ENCODE measurements at regions not wholly inside any gene's neighbourhood (a gene's known extent, or its start where the extent isn't known, plus 50 kb on each side); places are given as distances from the start of the nearest gene placed in this dataset.

- dilution Hi-C loops (cut with MboI; ENCODE audit: extremely low pct_ligation_motif_present, low sequenced_read_pairs), result no loop called here
- TF ChIP-seq, protein P1, sequence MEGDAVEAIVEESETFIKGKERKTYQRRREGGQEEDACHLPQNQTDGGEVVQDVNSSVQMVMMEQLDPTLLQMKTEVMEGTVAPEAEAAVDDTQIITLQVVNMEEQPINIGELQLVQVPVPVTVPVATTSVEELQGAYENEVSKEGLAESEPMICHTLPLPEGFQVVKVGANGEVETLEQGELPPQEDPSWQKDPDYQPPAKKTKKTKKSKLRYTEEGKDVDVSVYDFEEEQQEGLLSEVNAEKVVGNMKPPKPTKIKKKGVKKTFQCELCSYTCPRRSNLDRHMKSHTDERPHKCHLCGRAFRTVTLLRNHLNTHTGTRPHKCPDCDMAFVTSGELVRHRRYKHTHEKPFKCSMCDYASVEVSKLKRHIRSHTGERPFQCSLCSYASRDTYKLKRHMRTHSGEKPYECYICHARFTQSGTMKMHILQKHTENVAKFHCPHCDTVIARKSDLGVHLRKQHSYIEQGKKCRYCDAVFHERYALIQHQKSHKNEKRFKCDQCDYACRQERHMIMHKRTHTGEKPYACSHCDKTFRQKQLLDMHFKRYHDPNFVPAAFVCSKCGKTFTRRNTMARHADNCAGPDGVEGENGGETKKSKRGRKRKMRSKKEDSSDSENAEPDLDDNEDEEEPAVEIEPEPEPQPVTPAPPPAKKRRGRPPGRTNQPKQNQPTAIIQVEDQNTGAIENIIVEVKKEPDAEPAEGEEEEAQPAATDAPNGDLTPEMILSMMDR (optimal IDR thresholded peaks at IDR 0.05 in 1 of 3, IDR thresholded peaks at IDR 0.05 in 1 of 3, conservative IDR thresholded peaks at IDR 0.05 in 1 of 3; ENCODE audit: extremely low read depth in 1 of 3, insufficient read depth in 2 of 3, low read length in 3 of 3), result no peak
- no peak for TF ChIP-seq EZH2 (IDR thresholded peaks at IDR 0.05; ENCODE audit: low read length)
- H3K27ac ChIP-seq (ENCODE audit: control insufficient read depth, insufficient read depth, low read length), result no peak overlapping the region
- H3K9ac ChIP-seq (ENCODE audit: control insufficient read depth, extremely low read depth, insufficient read depth, low read length), result no peak overlapping the region
- H3K4me1 ChIP-seq (ENCODE audit: control insufficient read depth, extremely low read depth, insufficient read depth, low read length), result no peaks in the 10 kb centered on the region
- no peak overlapping the region for H3K4me3 ChIP-seq (ENCODE audit: control insufficient read depth in 2 of 3, extremely low read depth in 1 of 3, insufficient read depth in 2 of 3, low read depth in 1 of 3, low read length in 3 of 3)
- H3K79me2 ChIP-seq (ENCODE audit: control insufficient read depth, insufficient read depth, low read length), result no peaks in the 10 kb centered on the region
- H3K4me2 ChIP-seq (ENCODE audit: control insufficient read depth, extremely low read depth, insufficient read depth, low read depth, low read length), result no peak overlapping the region
- no peak for DNase-seq (ENCODE audit: low read depth, low spot score)
- no peaks in the 10 kb centered on the region for H3K27me3 ChIP-seq (ENCODE audit: control insufficient read depth, extremely low read depth, insufficient read depth, low read length)
- no peak overlapping the region for H2AFZ ChIP-seq (ENCODE audit: control insufficient read depth, low read length)
- H3K36me3 ChIP-seq (ENCODE audit: control insufficient read depth in 2 of 2, extremely low read depth in 1 of 2, insufficient read depth in 2 of 2, low read length in 2 of 2), result no peaks in the 10 kb centered on the region
- H4K20me1 ChIP-seq (ENCODE audit: control insufficient read depth, extremely low read depth, insufficient read depth, low read length), result no peaks in the 10 kb centered on the region
- FAIRE-seq, result no peak
- H3K9me3 ChIP-seq (ENCODE audit: control insufficient read depth, low read depth, low read length), result no peaks in the 10 kb centered on the region
- H3K9me1 ChIP-seq (ENCODE audit: control insufficient read depth, extremely low read depth, insufficient read depth, low read length), result no peaks in the 10 kb centered on the region
Observed at GRCh38 chr16:63904182-63904581, 1217.7 kb downstream of the CDH11 start.

GRCh38 chr16:63896383-63897109, 1225.3 kb downstream of the CDH11 start:
- no peaks in the 10 kb centered on the region for H3K27me3 ChIP-seq (ENCODE audit: control insufficient read depth, extremely low read depth, insufficient read depth, low read length)
- H3K4me3 ChIP-seq (ENCODE audit: control insufficient read depth in 2 of 3, extremely low read depth in 1 of 3, insufficient read depth in 2 of 3, low read depth in 1 of 3, low read length in 3 of 3), result no peak overlapping the region
- dilution Hi-C loops (cut with MboI; ENCODE audit: extremely low pct_ligation_motif_present, low sequenced_read_pairs), result no loop called here
- FAIRE-seq, result no peak
- no peak overlapping the region for H3K27ac ChIP-seq (ENCODE audit: control insufficient read depth, insufficient read depth, low read length)
- no peaks in the 10 kb centered on the region for H3K9me3 ChIP-seq (ENCODE audit: control insufficient read depth, low read depth, low read length)
- no peaks in the 10 kb centered on the region for H3K9me1 ChIP-seq (ENCODE audit: control insufficient read depth, extremely low read depth, insufficient read depth, low read length)
- no peak overlapping the region for H3K9ac ChIP-seq (ENCODE audit: control insufficient read depth, extremely low read depth, insufficient read depth, low read length)
- DNase-seq (ENCODE audit: low read depth, low spot score), result no peak
- no peaks in the 10 kb centered on the region for H3K4me1 ChIP-seq (ENCODE audit: control insufficient read depth, extremely low read depth, insufficient read depth, low read length)
- no peaks in the 10 kb centered on the region for H3K36me3 ChIP-seq (ENCODE audit: control insufficient read depth in 2 of 2, extremely low read depth in 1 of 2, insufficient read depth in 2 of 2, low read length in 2 of 2)
- no peak overlapping the region for H3K4me2 ChIP-seq (ENCODE audit: control insufficient read depth, extremely low read depth, insufficient read depth, low read depth, low read length)
- no peak for TF ChIP-seq EZH2 (IDR thresholded peaks at IDR 0.05; ENCODE audit: low read length)
- TF ChIP-seq, protein P1 (optimal IDR thresholded peaks at IDR 0.05 in 1 of 3, IDR thresholded peaks at IDR 0.05 in 1 of 3, conservative IDR thresholded peaks at IDR 0.05 in 1 of 3; ENCODE audit: extremely low read depth in 1 of 3, insufficient read depth in 2 of 3, low read length in 3 of 3), result no peak
- H4K20me1 ChIP-seq (ENCODE audit: control insufficient read depth, extremely low read depth, insufficient read depth, low read length), result no peaks in the 10 kb centered on the region
- H2AFZ ChIP-seq (ENCODE audit: control insufficient read depth, low read length), result no peak overlapping the region
- H3K79me2 ChIP-seq (ENCODE audit: control insufficient read depth, insufficient read depth, low read length), result no peaks in the 10 kb centered on the region

Measured in keratinocyte (primary cell).